Heart left ventricle (tissue), 16 donors: ENCODE measurements at regions not wholly inside any gene's neighbourhood (a gene's known extent, or its start where the extent isn't known, plus 50 kb on each side); places are given as distances from the start of the nearest gene placed in this dataset.

ENCODE experiments used
- ATAC-seq, 4 donors: fragments of 200-7000 bp; cut with Tn5 transposase; one replicate each; pipeline ENCODE4 v1.9.1; 2020 to 2022; ENCODE audit warnings: moderate library complexity in 4 of 4, mild to moderate bottlenecking in 3 of 4, moderate number of reproducible peaks in 1 of 4
- DNase-seq, 5 donors: peaks; one replicate each; pipeline ENCODE4 v3.0.0-alpha.2; 2020
- H3K27ac ChIP-seq, 12 donors: fragments of 200-600 bp; sonication (generic) in 4 of 12; one replicate each; pipeline versions ENCODE4 v1.5.0 to v1.8.0; 2016 to 2022; ENCODE audit warnings: mild to moderate bottlenecking in 2 of 12
- H3K27me3 ChIP-seq, 9 donors: fragments of 200-600 bp; sonication (generic) in 2 of 9; one replicate each; pipeline versions ENCODE4 v1.5.1 to v1.8.0; 2016 to 2022; ENCODE audit warnings: mild to moderate bottlenecking in 3 of 9
- H3K36me3 ChIP-seq, 9 donors: fragments of 200-600 bp; sonication (generic) in 2 of 9; one replicate each; pipeline versions ENCODE4 v1.5.0 to v1.8.0; 2018 to 2022; ENCODE audit warnings: mild to moderate bottlenecking in 2 of 9
- H3K4me1 ChIP-seq, 12 donors: fragments of 200-600 bp; sonication (generic) in 4 of 12; one replicate each; pipeline versions ENCODE4 v1.5.0 to v1.8.0; 2016 to 2022; ENCODE audit warnings: mild to moderate bottlenecking in 3 of 12
- H3K4me3 ChIP-seq, 12 donors: fragments of 200-600 bp; sonication (generic) in 4 of 12; one replicate each; pipeline versions ENCODE4 v1.5.0 to v1.8.0; 2017 to 2022; ENCODE audit warnings: mild to moderate bottlenecking in 9 of 12, moderate library complexity in 4 of 12
- H3K9me3 ChIP-seq, 12 donors: fragments of 200-600 bp; sonication (generic) in 4 of 12; one replicate each; pipeline versions ENCODE4 v1.5.0 to v1.8.0; 2016 to 2022; ENCODE audit warnings: mild to moderate bottlenecking in 1 of 12
- CTCF ChIP-seq, 12 donors: fragments of 200-600 bp; sonication (generic) in 4 of 12; IDR thresholded peaks; one replicate each; pipeline versions ENCODE4 v1.5.0 to v1.8.0; 2018 to 2022; ENCODE audit warnings: antibody characterized with exemption in 12 of 12, mild to moderate bottlenecking in 5 of 12
- POLR2A ChIP-seq, 2 donors: fragments of 450-650 bp; IDR thresholded peaks; one replicate each; pipeline ENCODE4 v1.6.1; 2017; ENCODE audit warnings: antibody characterized with exemption in 2 of 2, mild to moderate bottlenecking in 2 of 2, moderate library complexity in 2 of 2
- WGBS, 4 donors: extraction: QIAGEN DNeasy Blood & Tissue Kit in 2 of 4; methylation state at CpG; one replicate each; pipeline versions ENCODE4 v1.1.5 to v1.1.7; 2013 to 2018; 5-methylcytosine and 5-hydroxymethylcytosine counted together
- intact Hi-C, 10 donors: fragments of 100-400 bp; cut with DNase I; formaldehyde crosslinking; loops; one replicate each; pipeline versions ENCODE4 v1.11.1 to v1.14.2; 2022
- donor health status: ischemic (EF 13 %, LVEDD 7.1; RV severe dilation, severe dysfunction).
- donor health status: healthy with polysubstance abuse.
- donor health status: DM: no; HTN: yes; CAD: no.
- donor health status: DM: no; HTN: no; CAD: no.
- donor health status: ischemic (EF 25% LVEDD 6.9; RV normal size, moderate dysfunction).
- donor health status: ischemic (EF 25% LVEDD 5.7; RV mildly dilated, moderate dysfunction).
- donor health status: healthy.
- donor health status: DM: yes; HTN: yes; CAD: no.
- donor health status: ischemic (EF 35%, LVEDD 5.7; RV mildly dilated, moderate dysfunction).
- donor health status: nonischemic (EF 11% LVEDD 7.7; RV severe dilation, severe dysfunction).
- donor health status: DM: yes; HTN: yes; CAD: no.
- donor health status: PGD.
- donor health status: ischemic (EF 29% LVEDD 5.4; RV normal size, mild dysfunction).
- donor health status: nonischemic (EF 23%, LVEDD 6.1; RV moderate dilation, normal function).

GRCh38 chr2:59570818-59571217, 982.6 kb downstream of the BCL11A start:
- intact Hi-C loops: no loop called here
- Histone ChIP-seq H3K4me1 (peaks cover 0 to 19% (median 4%) of the 10 kb centered on the region in 12 donors), H3K4me3 (no peak overlapping the region), H3K36me3 (no peaks in the 10 kb centered on the region), H3K27me3 (no peaks in the 10 kb centered on the region), H3K27ac (no peak overlapping the region), H3K9me3 (no peaks in the 10 kb centered on the region)
- DNase-seq (no peak), ATAC-seq (no peak)
- WGBS, 4 donors: 98 to 100% (median 99%) methylated on average over 1 of the region's 1 CpG
- TF ChIP-seq POLR2A (IDR thresholded peaks at IDR 0.05): no peak
- TF ChIP-seq CTCF (IDR thresholded peaks at IDR 0.05): no peak

GRCh38 chr2:59569124-59569523, 984.3 kb downstream of the BCL11A start:
- no peak for ATAC-seq
- no peak for DNase-seq
- Histone ChIP-seq H3K36me3 (no peaks in the 10 kb centered on the region), H3K27me3 (no peaks in the 10 kb centered on the region), H3K9me3 (no peaks in the 10 kb centered on the region), H3K4me3 (no peak overlapping the region), H3K27ac (no peak overlapping the region), H3K4me1 (peaks cover 0 to 19% (median 4%) of the 10 kb centered on the region in 12 donors)
- intact Hi-C loops: no loop called here
- 35 to 91% (median 80%) methylated on average over 1 of the region's 1 CpG for WGBS, 4 donors
- no peak for TF ChIP-seq CTCF (IDR thresholded peaks at IDR 0.05)
- no peak for TF ChIP-seq POLR2A (IDR thresholded peaks at IDR 0.05)

GRCh38 chr2:59568461-59568860, 985.0 kb downstream of the BCL11A start:
- Histone ChIP-seq H3K4me1 (peaks cover 0 to 19% (median 4%) of the 10 kb centered on the region in 12 donors), H3K27ac (no peak overlapping the region), H3K4me3 (no peak overlapping the region), H3K36me3 (no peaks in the 10 kb centered on the region), H3K9me3 (no peaks in the 10 kb centered on the region), H3K27me3 (no peaks in the 10 kb centered on the region)
- intact Hi-C loops: no loop called here
- no peak for DNase-seq
- ATAC-seq: no peak
- 9 to 28% (median 15%) methylated on average over 3 of the region's 3 CpGs for WGBS, 4 donors
- TF ChIP-seq CTCF (IDR thresholded peaks at IDR 0.05): no peak
- no peak for TF ChIP-seq POLR2A (IDR thresholded peaks at IDR 0.05)

- TF ChIP-seq CTCF (IDR thresholded peaks at IDR 0.05) (no peak), POLR2A (IDR thresholded peaks at IDR 0.05) (no peak)
- Histone ChIP-seq H3K4me3 (no peak overlapping the region), H3K36me3 (no peaks in the 10 kb centered on the region), H3K4me1 (peaks cover 0 to 19% (median 4%) of the 10 kb centered on the region in 12 donors), H3K27me3 (no peaks in the 10 kb centered on the region), H3K27ac (no peak overlapping the region), H3K9me3 (no peaks in the 10 kb centered on the region)
- intact Hi-C loops: no loop called here
- ATAC-seq: no peak
- WGBS, 4 donors: 60 to 75% (median 71%) methylated on average over 6 of the region's 6 CpGs
- DNase-seq: peak in 2 of 5 donors; percentile 28 to 45
These were observed 986.3 kb downstream of the BCL11A start for GRCh38 chr2:59567151-59567550.
